WTC11 (cell line): ENCODE measurements at regions not wholly inside any gene's neighbourhood (a gene's known extent, or its start where the extent isn't known, plus 50 kb on each side); places are given as distances from the start of the nearest gene placed in this dataset.

Experiments
- ATF1 ChIP-seq: sonication (generic); formaldehyde crosslinking; IDR thresholded peaks from 2 replicates; pipeline ENCODE4 v1.8.1; 2023; ENCODE audit warnings: mild to moderate bottlenecking, moderate library complexity, missing genetic modification reagents
- CREB1 ChIP-seq: sonication (generic); formaldehyde crosslinking; IDR thresholded peaks from 2 replicates; pipeline ENCODE4 v1.8.0; 2023; ENCODE audit warnings: mild to moderate bottlenecking, missing genetic modification reagents
- CREM ChIP-seq: sonication (generic); formaldehyde crosslinking; IDR thresholded peaks from 2 replicates; pipeline ENCODE4 v1.8.1; 2022; ENCODE audit warnings: mild to moderate bottlenecking, missing genetic modification reagents, moderate library complexity
- E2F1 ChIP-seq: sonication (generic); formaldehyde crosslinking; IDR thresholded peaks from 2 replicates; pipeline ENCODE4 v1.8.0; 2022; ENCODE audit warnings: mild to moderate bottlenecking, missing genetic modification reagents
- ESRRA ChIP-seq: sonication (generic); formaldehyde crosslinking; IDR thresholded peaks from 2 replicates; pipeline ENCODE4 v1.8.1; 2022; ENCODE audit warnings: mild to moderate bottlenecking, missing genetic modification reagents, borderline replicate concordance
- ETV6 ChIP-seq: sonication (generic); formaldehyde crosslinking; IDR thresholded peaks from 2 replicates; pipeline ENCODE4 v1.8.1; 2022; ENCODE audit warnings: mild to moderate bottlenecking, missing genetic modification reagents
- NFE2L1 ChIP-seq: sonication (generic); formaldehyde crosslinking; IDR thresholded peaks from 2 replicates; pipeline ENCODE4 v1.8.1; 2023; ENCODE audit warnings: missing genetic modification reagents
- PRDM15 ChIP-seq: sonication (generic); formaldehyde crosslinking; IDR thresholded peaks from 2 replicates; pipeline ENCODE4 v1.8.0; 2022; ENCODE audit warnings: missing genetic modification reagents
- TCF7 ChIP-seq: sonication (generic); formaldehyde crosslinking; IDR thresholded peaks from 2 replicates; pipeline ENCODE4 v1.8.0; 2022; ENCODE audit warnings: mild to moderate bottlenecking, low read depth, missing genetic modification reagents, moderate library complexity
- TP53 ChIP-seq: sonication (generic); formaldehyde crosslinking; IDR thresholded peaks from 2 replicates; pipeline ENCODE4 v1.8.1; 2023; ENCODE audit warnings: mild to moderate bottlenecking, missing genetic modification reagents
- TF ChIP-seq, protein P1 (sequence below): fragments of 200-600 bp; IDR thresholded peaks from 2 replicates; pipeline ENCODE4 v1.8.0; 2022; ENCODE audit warnings: antibody characterized with exemption
- TF ChIP-seq, protein P2 (sequence below): sonication (generic); formaldehyde crosslinking; IDR thresholded peaks from 2 replicates; pipeline ENCODE4 v1.8.0; 2023; ENCODE audit warnings: mild to moderate bottlenecking, missing genetic modification reagents
- TF ChIP-seq, protein P3 (sequence below): sonication (generic); formaldehyde crosslinking; IDR thresholded peaks from 2 replicates; pipeline ENCODE4 v1.8.1; 2023; ENCODE audit warnings: mild to moderate bottlenecking, missing genetic modification reagents, moderate library complexity

- TF ChIP-seq E2F1 (CRISPR knock-in tag) (no peak), PRDM15 (no peak), CREM (CRISPR knock-in tag) (no peak), ESRRA (CRISPR knock-in tag) (no peak), NFE2L1 (no peak), ETV6 (CRISPR knock-in tag) (no peak), CREB1 (no peak), ATF1 (CRISPR knock-in tag) (no peak), TP53 (CRISPR knock-in tag) (no peak), TCF7 (CRISPR knock-in tag) (no peak)
- TF ChIP-seq, protein P1, sequence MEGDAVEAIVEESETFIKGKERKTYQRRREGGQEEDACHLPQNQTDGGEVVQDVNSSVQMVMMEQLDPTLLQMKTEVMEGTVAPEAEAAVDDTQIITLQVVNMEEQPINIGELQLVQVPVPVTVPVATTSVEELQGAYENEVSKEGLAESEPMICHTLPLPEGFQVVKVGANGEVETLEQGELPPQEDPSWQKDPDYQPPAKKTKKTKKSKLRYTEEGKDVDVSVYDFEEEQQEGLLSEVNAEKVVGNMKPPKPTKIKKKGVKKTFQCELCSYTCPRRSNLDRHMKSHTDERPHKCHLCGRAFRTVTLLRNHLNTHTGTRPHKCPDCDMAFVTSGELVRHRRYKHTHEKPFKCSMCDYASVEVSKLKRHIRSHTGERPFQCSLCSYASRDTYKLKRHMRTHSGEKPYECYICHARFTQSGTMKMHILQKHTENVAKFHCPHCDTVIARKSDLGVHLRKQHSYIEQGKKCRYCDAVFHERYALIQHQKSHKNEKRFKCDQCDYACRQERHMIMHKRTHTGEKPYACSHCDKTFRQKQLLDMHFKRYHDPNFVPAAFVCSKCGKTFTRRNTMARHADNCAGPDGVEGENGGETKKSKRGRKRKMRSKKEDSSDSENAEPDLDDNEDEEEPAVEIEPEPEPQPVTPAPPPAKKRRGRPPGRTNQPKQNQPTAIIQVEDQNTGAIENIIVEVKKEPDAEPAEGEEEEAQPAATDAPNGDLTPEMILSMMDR = no peak
- TF ChIP-seq, protein P2, sequence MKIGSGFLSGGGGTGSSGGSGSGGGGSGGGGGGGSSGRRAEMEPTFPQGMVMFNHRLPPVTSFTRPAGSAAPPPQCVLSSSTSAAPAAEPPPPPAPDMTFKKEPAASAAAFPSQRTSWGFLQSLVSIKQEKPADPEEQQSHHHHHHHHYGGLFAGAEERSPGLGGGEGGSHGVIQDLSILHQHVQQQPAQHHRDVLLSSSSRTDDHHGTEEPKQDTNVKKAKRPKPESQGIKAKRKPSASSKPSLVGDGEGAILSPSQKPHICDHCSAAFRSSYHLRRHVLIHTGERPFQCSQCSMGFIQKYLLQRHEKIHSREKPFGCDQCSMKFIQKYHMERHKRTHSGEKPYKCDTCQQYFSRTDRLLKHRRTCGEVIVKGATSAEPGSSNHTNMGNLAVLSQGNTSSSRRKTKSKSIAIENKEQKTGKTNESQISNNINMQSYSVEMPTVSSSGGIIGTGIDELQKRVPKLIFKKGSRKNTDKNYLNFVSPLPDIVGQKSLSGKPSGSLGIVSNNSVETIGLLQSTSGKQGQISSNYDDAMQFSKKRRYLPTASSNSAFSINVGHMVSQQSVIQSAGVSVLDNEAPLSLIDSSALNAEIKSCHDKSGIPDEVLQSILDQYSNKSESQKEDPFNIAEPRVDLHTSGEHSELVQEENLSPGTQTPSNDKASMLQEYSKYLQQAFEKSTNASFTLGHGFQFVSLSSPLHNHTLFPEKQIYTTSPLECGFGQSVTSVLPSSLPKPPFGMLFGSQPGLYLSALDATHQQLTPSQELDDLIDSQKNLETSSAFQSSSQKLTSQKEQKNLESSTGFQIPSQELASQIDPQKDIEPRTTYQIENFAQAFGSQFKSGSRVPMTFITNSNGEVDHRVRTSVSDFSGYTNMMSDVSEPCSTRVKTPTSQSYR (CRISPR knock-in tag) = no peak
- TF ChIP-seq, protein P3, sequence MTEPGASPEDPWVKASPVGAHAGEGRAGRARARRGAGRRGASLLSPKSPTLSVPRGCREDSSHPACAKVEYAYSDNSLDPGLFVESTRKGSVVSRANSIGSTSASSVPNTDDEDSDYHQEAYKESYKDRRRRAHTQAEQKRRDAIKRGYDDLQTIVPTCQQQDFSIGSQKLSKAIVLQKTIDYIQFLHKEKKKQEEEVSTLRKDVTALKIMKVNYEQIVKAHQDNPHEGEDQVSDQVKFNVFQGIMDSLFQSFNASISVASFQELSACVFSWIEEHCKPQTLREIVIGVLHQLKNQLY (CRISPR knock-in tag) = no peak
Measured at GRCh38 chr12:107441665-107442300, 243.8 kb upstream of the PWP1 start.
